Esophagus muscularis mucosa (tissue), 4 donors: ENCODE measurements at regions not wholly inside any gene's neighbourhood (a gene's known extent, or its start where the extent isn't known, plus 50 kb on each side); places are given as distances from the start of the nearest gene placed in this dataset.

Experiments used
- CTCF ChIP-seq, 3 experiments: fragments of 200-600 bp in 2 of 3; fragments of 450-650 bp in 1 of 3; sonication (generic) in 2 of 3; IDR thresholded peaks; one replicate each; pipeline ENCODE4 v1.5.1; 2017 to 2019; ENCODE audit warnings: antibody characterized with exemption in 3 of 3, mild to moderate bottlenecking in 2 of 3, moderate library complexity in 1 of 3
- EP300 ChIP-seq: sonication (generic); formaldehyde crosslinking; IDR thresholded peaks from one replicate; pipeline ENCODE4 v1.6.1; 2017; ENCODE audit warnings: antibody characterized with exemption
- POLR2A ChIP-seq: fragments of 450-650 bp; IDR thresholded peaks from one replicate; pipeline ENCODE4 v1.6.1; 2017; ENCODE audit warnings: antibody characterized with exemption, moderate library complexity, mild to moderate bottlenecking, low read depth
- POLR2AphosphoS5 ChIP-seq, 2 donors: sonication (generic); formaldehyde crosslinking; IDR thresholded peaks; one replicate each; pipeline ENCODE4 v1.6.1; 2017; ENCODE audit warnings: antibody characterized with exemption in 2 of 2

- TF ChIP-seq POLR2AphosphoS5 (IDR thresholded peaks at IDR 0.05) (no peak), CTCF (IDR thresholded peaks at IDR 0.05) (no peak), POLR2A (no peak), EP300 (no peak)
These were observed 179.1 kb upstream of the E2F8 start for GRCh38 chr11:19419808-19420207.
